ENCODE measurements at regions not wholly inside any gene's neighbourhood (a gene's known extent, or its start where the extent isn't known, plus 50 kb on each side); places are given as distances from the start of the nearest gene placed in this dataset.

GRCh38 chr4:136484996-136485395, 1047.3 kb downstream of the PCDH18 start:
- no peak for DNase-seq

- no peak for DNase-seq
Observed at GRCh38 chr4:136476753-136477152, 1055.5 kb downstream of the PCDH18 start.

- no peak for DNase-seq
Observed at GRCh38 chr4:136471051-136471450, 1061.2 kb downstream of the PCDH18 start.

- DNase-seq, result no peak
Observed at GRCh38 chr4:136465691-136466090, 1066.6 kb downstream of the PCDH18 start.

GRCh38 chr4:136463941-136464340, 1068.4 kb downstream of the PCDH18 start:
- DNase-seq, result no peak

GRCh38 chr4:136461533-136461932, 1070.8 kb downstream of the PCDH18 start:
- DNase-seq, result no peak

- DNase-seq, result no peak
Observed at GRCh38 chr4:136458326-136458725, 1074.0 kb downstream of the PCDH18 start.

GRCh38 chr4:136457577-136457976, 1074.7 kb downstream of the PCDH18 start:
- DNase-seq, result no peak

GRCh38 chr4:136457004-136457403, 1075.3 kb downstream of the PCDH18 start:
- no peak for DNase-seq

GRCh38 chr4:136443006-136443405, 1089.3 kb downstream of the PCDH18 start:
- DNase-seq, result no peak

- no peak for DNase-seq
Observed at GRCh38 chr4:136442447-136442846, 1089.8 kb downstream of the PCDH18 start.

GRCh38 chr4:136441629-136442282, 1090.5 kb downstream of the PCDH18 start:
- DNase-seq, result no peak

GRCh38 chr4:136438645-136439044, 1093.6 kb downstream of the PCDH18 start:
- no peak for DNase-seq

- no peak for DNase-seq
Observed at GRCh38 chr4:136424052-136424451, 1108.2 kb downstream of the PCDH18 start.

GRCh38 chr4:136414981-136415380, 1117.3 kb downstream of the PCDH18 start:
- no peak for DNase-seq

GRCh38 chr4:136412708-136413107, 1119.6 kb downstream of the PCDH18 start:
- DNase-seq, result no peak

GRCh38 chr4:136400829-136401228, 1131.5 kb downstream of the PCDH18 start:
- no peak for DNase-seq

GRCh38 chr4:136395212-136395722, 1137.0 kb downstream of the PCDH18 start:
- DNase-seq, result no peak

GRCh38 chr4:136392576-136392975, 1139.7 kb downstream of the PCDH18 start:
- DNase-seq, result no peak

GRCh38 chr4:136390824-136391223, 1141.5 kb downstream of the PCDH18 start:
- no peak for DNase-seq

- DNase-seq, result no peak
Observed at GRCh38 chr4:136383082-136383481, 1149.2 kb downstream of the PCDH18 start.

- DNase-seq, result no peak
Observed at GRCh38 chr4:136371231-136371630, 1161.1 kb downstream of the PCDH18 start.

- no peak for DNase-seq
Observed at GRCh38 chr4:136369073-136369472, 1163.2 kb downstream of the PCDH18 start.

GRCh38 chr4:136357556-136357955, 1174.7 kb downstream of the PCDH18 start:
- DNase-seq, result no peak

- DNase-seq, result no peak
Observed at GRCh38 chr4:136355970-136356369, 1176.3 kb downstream of the PCDH18 start.

Measured in left hindlimb (tissue), 1 donor.